ENCODE measurements at regions not wholly inside any gene's neighbourhood (a gene's known extent, or its start where the extent isn't known, plus 50 kb on each side); places are given as distances from the start of the nearest gene placed in this dataset.

- Histone ChIP-seq H4K20me1 (ENCODE audit: insufficient read depth) (no peaks in the 10 kb centered on the region), H3K4me2 (peak overlapping the region; percentile 52; the same call in 1 of the 2 replicates), H2AFZ (ENCODE audit: low read depth) (no peak overlapping the region), H3K79me2 (ENCODE audit: insufficient read depth, low read depth) (no peaks in the 10 kb centered on the region), H3K36me3 (ENCODE audit: insufficient read depth) (no peaks in the 10 kb centered on the region), H3K4me3 (IDR thresholded peaks at IDR 0.05; ENCODE audit: insufficient read depth, low read depth, low read length) (no peak overlapping the region), H3K27me3 (ENCODE audit: insufficient read depth, low read depth) (no peaks in the 10 kb centered on the region), H3K9ac (no peak overlapping the region), H3K4me1 (ENCODE audit: low read depth, poor library complexity, severe bottlenecking) (peaks cover 53% of the 10 kb centered on the region), H3K27ac (no peak overlapping the region)
- TF ChIP-seq, protein P1, sequence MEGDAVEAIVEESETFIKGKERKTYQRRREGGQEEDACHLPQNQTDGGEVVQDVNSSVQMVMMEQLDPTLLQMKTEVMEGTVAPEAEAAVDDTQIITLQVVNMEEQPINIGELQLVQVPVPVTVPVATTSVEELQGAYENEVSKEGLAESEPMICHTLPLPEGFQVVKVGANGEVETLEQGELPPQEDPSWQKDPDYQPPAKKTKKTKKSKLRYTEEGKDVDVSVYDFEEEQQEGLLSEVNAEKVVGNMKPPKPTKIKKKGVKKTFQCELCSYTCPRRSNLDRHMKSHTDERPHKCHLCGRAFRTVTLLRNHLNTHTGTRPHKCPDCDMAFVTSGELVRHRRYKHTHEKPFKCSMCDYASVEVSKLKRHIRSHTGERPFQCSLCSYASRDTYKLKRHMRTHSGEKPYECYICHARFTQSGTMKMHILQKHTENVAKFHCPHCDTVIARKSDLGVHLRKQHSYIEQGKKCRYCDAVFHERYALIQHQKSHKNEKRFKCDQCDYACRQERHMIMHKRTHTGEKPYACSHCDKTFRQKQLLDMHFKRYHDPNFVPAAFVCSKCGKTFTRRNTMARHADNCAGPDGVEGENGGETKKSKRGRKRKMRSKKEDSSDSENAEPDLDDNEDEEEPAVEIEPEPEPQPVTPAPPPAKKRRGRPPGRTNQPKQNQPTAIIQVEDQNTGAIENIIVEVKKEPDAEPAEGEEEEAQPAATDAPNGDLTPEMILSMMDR (conservative IDR thresholded peaks at IDR 0.05; ENCODE audit: low read depth, low read length), result no peak
Observed at GRCh38 chr3:101941318-101942040, 92.2 kb downstream of the NFKBIZ start.

GRCh38 chr3:101942356-101942755, 93.0 kb downstream of the NFKBIZ start:
- H3K27ac ChIP-seq, result no peak overlapping the region
- H3K79me2 ChIP-seq (ENCODE audit: insufficient read depth, low read depth), result no peaks in the 10 kb centered on the region
- H3K4me3 ChIP-seq (IDR thresholded peaks at IDR 0.05; ENCODE audit: insufficient read depth, low read depth, low read length), result no peak overlapping the region
- peaks cover 45% of the 10 kb centered on the region for H3K4me1 ChIP-seq (ENCODE audit: low read depth, poor library complexity, severe bottlenecking)
- no peak overlapping the region for H2AFZ ChIP-seq (ENCODE audit: low read depth)
- TF ChIP-seq, protein P1 (conservative IDR thresholded peaks at IDR 0.05; ENCODE audit: low read depth, low read length), result no peak
- H3K36me3 ChIP-seq (ENCODE audit: insufficient read depth), result no peaks in the 10 kb centered on the region
- H3K4me2 ChIP-seq, result peak overlapping the region; percentile 52
- no peaks in the 10 kb centered on the region for H4K20me1 ChIP-seq (ENCODE audit: insufficient read depth)
- H3K9ac ChIP-seq, result no peak overlapping the region
- no peaks in the 10 kb centered on the region for H3K27me3 ChIP-seq (ENCODE audit: insufficient read depth, low read depth)

DNA sequence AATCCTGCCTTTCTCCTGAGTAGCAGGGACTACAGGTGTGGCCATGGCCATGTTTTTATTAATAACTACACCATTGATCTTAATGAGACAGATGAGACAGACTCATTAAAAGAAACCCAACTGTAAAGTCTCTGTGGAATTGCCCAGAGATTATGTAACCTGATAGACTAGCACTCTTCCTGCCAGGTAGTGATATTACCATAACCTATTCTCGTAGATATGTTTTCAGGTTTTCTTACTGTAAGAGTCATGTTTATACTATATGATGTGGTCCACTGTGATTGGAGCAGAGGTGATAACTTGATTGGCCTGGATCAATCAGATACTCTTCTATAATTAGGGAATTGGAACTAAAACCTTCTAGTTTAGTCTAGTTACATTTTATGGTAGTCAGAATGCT, 93.7 kb downstream of the NFKBIZ start:
- no peak overlapping the region for H3K27ac ChIP-seq
- H3K79me2 ChIP-seq (ENCODE audit: insufficient read depth, low read depth), result no peaks in the 10 kb centered on the region
- no peaks in the 10 kb centered on the region for H4K20me1 ChIP-seq (ENCODE audit: insufficient read depth)
- no peak overlapping the region for H3K4me3 ChIP-seq (IDR thresholded peaks at IDR 0.05; ENCODE audit: insufficient read depth, low read depth, low read length)
- peaks cover 38% of the 10 kb centered on the region for H3K4me1 ChIP-seq (ENCODE audit: low read depth, poor library complexity, severe bottlenecking)
- H3K27me3 ChIP-seq (ENCODE audit: insufficient read depth, low read depth), result no peaks in the 10 kb centered on the region
- TF ChIP-seq, protein P1 (conservative IDR thresholded peaks at IDR 0.05; ENCODE audit: low read depth, low read length), result no peak
- no peak overlapping the region for H3K9ac ChIP-seq
- no peak overlapping the region for H2AFZ ChIP-seq (ENCODE audit: low read depth)
- H3K36me3 ChIP-seq (ENCODE audit: insufficient read depth), result no peaks in the 10 kb centered on the region
- no peak overlapping the region for H3K4me2 ChIP-seq

DNA sequence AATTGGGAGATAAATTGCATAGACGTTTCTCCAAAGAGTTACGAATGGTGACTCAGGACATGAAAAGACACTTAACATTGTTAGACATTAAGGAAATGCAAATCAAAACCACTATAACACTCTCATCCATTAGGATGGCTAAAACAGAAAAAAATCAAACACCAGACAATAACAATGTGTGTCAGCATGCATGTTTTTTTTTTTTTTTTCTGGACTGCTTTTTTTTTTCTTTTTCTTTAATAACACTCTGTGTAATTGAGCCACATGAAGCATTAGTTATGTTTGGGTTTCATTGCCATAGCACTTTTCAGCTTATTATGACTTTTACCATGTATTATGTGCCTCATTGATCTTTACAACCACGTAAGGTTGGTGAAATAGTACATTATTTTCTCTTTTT, 95.0 kb downstream of the NFKBIZ start:
- no peak overlapping the region for H2AFZ ChIP-seq (ENCODE audit: low read depth)

More for the DNA sequence above, 95.0 kb downstream of the NFKBIZ start:
- Histone ChIP-seq H3K79me2 (ENCODE audit: insufficient read depth, low read depth) (no peaks in the 10 kb centered on the region), H3K27me3 (ENCODE audit: insufficient read depth, low read depth) (no peaks in the 10 kb centered on the region), H3K36me3 (ENCODE audit: insufficient read depth) (no peaks in the 10 kb centered on the region), H3K4me3 (IDR thresholded peaks at IDR 0.05; ENCODE audit: insufficient read depth, low read depth, low read length) (no peak overlapping the region), H3K4me2 (no peak overlapping the region), H3K27ac (no peak overlapping the region), H4K20me1 (ENCODE audit: insufficient read depth) (no peaks in the 10 kb centered on the region), H3K4me1 (ENCODE audit: low read depth, poor library complexity, severe bottlenecking) (peaks cover 28% of the 10 kb centered on the region), H3K9ac (no peak overlapping the region)
- TF ChIP-seq, protein P1 (conservative IDR thresholded peaks at IDR 0.05; ENCODE audit: low read depth, low read length), result no peak
